Panc1 (cell line): ENCODE measurements at regions not wholly inside any gene's neighbourhood (a gene's known extent, or its start where the extent isn't known, plus 50 kb on each side); places are given as distances from the start of the nearest gene placed in this dataset.

Source experiments
- TCF7L2 ChIP-seq: IDR thresholded peaks from 2 replicates; pipeline ENCODE4 v1.6.1; 2011; ENCODE audit warnings: mild to moderate bottlenecking, low read depth, low read length, inconsistent platforms
- TF ChIP-seq, protein P1 (sequence below): fragments of 450-650 bp; IDR thresholded peaks from 2 replicates; pipeline ENCODE4 v1.5.1; 2017; ENCODE audit warnings: mild to moderate bottlenecking

DNA sequence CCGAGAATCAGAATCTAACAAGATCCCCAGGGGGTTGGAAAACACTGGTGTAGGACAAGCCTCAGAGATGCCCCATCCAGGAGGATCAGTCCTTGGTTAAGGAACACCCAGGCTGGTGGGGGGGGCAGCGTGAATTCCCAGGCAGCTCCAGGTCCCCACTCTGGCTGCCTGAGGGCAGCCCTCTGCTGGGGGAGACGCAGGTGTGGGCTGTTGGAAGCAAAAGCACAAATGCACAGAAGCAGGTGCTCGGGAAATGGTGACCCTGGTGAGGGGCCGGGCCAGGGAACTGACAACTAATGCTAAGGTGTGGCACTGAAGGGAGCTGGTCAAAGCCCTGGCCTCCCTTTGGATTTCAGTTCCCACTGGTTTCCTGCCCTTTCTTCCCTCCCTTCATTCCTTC is 140.8 kb upstream of the CDH5 start:
- TF ChIP-seq, protein P1, sequence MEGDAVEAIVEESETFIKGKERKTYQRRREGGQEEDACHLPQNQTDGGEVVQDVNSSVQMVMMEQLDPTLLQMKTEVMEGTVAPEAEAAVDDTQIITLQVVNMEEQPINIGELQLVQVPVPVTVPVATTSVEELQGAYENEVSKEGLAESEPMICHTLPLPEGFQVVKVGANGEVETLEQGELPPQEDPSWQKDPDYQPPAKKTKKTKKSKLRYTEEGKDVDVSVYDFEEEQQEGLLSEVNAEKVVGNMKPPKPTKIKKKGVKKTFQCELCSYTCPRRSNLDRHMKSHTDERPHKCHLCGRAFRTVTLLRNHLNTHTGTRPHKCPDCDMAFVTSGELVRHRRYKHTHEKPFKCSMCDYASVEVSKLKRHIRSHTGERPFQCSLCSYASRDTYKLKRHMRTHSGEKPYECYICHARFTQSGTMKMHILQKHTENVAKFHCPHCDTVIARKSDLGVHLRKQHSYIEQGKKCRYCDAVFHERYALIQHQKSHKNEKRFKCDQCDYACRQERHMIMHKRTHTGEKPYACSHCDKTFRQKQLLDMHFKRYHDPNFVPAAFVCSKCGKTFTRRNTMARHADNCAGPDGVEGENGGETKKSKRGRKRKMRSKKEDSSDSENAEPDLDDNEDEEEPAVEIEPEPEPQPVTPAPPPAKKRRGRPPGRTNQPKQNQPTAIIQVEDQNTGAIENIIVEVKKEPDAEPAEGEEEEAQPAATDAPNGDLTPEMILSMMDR, result no peak
- no peak for TF ChIP-seq TCF7L2
